Suprapubic skin (tissue), 4 donors: ENCODE measurements at regions not wholly inside any gene's neighbourhood (a gene's known extent, or its start where the extent isn't known, plus 50 kb on each side); places are given as distances from the start of the nearest gene placed in this dataset.
"Not testable (repeated sequence)": the region's sequence is repeated elsewhere in the genome, so short reads cannot be mapped to it uniquely, and the experiment has no call there.

Experiments used
- DNase-seq, 2 donors: peaks; one replicate each; pipeline ENCODE4 v3.0.0-alpha.2; 2019; ENCODE audit warnings: low spot score in 2 of 2
- H3K27ac ChIP-seq: fragments of 200-600 bp; sonication (generic); one replicate; pipeline ENCODE4 v1.5.1; 2019
- H3K27me3 ChIP-seq: fragments of 200-600 bp; sonication (generic); one replicate; pipeline ENCODE4 v1.5.1; 2019
- H3K36me3 ChIP-seq: fragments of 200-600 bp; sonication (generic); one replicate; pipeline ENCODE4 v1.5.1; 2019
- H3K4me1 ChIP-seq: fragments of 200-600 bp; sonication (generic); one replicate; pipeline ENCODE4 v1.5.1; 2019
- H3K4me3 ChIP-seq: fragments of 200-600 bp; sonication (generic); one replicate; pipeline ENCODE4 v1.5.1; 2019; ENCODE audit warnings: mild to moderate bottlenecking
- H3K9me3 ChIP-seq: fragments of 200-600 bp; sonication (generic); one replicate; pipeline ENCODE4 v1.5.1; 2019
- EP300 ChIP-seq: sonication (generic); formaldehyde crosslinking; IDR thresholded peaks from one replicate; pipeline ENCODE4 v1.6.1; 2017; ENCODE audit warnings: antibody characterized with exemption
- POLR2A ChIP-seq, 2 donors: fragments of 450-650 bp; IDR thresholded peaks; one replicate each; pipeline ENCODE4 v1.6.1; 2017; ENCODE audit warnings: antibody characterized with exemption in 2 of 2, mild to moderate bottlenecking in 2 of 2, moderate library complexity in 2 of 2
- POLR2AphosphoS5 ChIP-seq, 3 donors: sonication (generic); formaldehyde crosslinking; IDR thresholded peaks; one replicate each; pipeline ENCODE4 v1.6.1; 2017; ENCODE audit warnings: antibody characterized with exemption in 3 of 3
- WGBS: methylation state at CpG from one replicate; pipeline ENCODE4 v1.1.5; 2018; 5-methylcytosine and 5-hydroxymethylcytosine counted together
- TF ChIP-seq, protein P1 (sequence below), 2 donors: fragments of 200-600 bp in 1 of 2; fragments of 450-650 bp in 1 of 2; sonication (generic) in 1 of 2; IDR thresholded peaks; one replicate each; pipeline ENCODE4 v1.5.1; 2016 to 2019; ENCODE audit warnings: antibody characterized with exemption in 2 of 2, mild to moderate bottlenecking in 1 of 2, moderate library complexity in 1 of 2

DNA sequence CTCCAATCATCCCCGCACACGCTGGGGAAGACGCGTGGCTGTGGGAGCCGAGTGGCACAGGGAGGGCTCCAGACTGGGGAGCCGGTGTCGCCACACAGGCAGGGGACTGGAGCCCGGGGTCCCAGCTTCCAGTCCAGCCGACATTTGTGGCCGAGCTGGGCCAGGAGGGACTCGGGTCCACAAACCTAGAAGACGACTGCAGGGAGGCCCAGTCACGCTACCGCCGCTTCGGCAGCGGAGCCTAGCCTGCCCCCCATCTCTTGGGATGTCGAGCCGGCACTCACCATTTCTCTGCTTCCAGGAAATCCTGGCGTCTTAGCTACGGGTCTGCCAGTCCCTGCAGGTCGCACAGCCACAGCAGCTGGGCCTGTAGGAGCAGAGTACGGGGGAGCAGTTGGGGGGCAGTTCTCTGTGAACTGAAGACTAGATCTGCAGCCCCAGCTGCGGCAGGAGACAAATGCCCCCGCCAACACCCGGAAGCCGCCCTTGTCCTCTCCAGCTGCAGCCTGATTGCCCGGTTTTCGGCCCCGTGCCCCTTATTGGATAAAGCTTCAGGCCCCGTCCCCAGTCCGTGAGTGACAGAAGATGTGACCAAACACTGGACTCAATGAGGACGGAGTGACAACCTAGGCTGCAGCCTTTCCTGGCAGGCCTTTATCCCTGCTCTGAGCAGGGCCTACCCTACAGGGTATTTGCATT lies 270.7 kb downstream of the ZNF33B start:
- TF ChIP-seq EP300 (no peak), POLR2AphosphoS5 (IDR thresholded peaks at IDR 0.05) (no peak), POLR2A (IDR thresholded peaks at IDR 0.05) (no peak)
- TF ChIP-seq, protein P1, sequence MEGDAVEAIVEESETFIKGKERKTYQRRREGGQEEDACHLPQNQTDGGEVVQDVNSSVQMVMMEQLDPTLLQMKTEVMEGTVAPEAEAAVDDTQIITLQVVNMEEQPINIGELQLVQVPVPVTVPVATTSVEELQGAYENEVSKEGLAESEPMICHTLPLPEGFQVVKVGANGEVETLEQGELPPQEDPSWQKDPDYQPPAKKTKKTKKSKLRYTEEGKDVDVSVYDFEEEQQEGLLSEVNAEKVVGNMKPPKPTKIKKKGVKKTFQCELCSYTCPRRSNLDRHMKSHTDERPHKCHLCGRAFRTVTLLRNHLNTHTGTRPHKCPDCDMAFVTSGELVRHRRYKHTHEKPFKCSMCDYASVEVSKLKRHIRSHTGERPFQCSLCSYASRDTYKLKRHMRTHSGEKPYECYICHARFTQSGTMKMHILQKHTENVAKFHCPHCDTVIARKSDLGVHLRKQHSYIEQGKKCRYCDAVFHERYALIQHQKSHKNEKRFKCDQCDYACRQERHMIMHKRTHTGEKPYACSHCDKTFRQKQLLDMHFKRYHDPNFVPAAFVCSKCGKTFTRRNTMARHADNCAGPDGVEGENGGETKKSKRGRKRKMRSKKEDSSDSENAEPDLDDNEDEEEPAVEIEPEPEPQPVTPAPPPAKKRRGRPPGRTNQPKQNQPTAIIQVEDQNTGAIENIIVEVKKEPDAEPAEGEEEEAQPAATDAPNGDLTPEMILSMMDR (IDR thresholded peaks at IDR 0.05), result no peak
- Histone ChIP-seq H3K4me3 (peak overlapping the region; percentile 55), H3K27ac (no peak overlapping the region), H3K27me3 (no peaks in the 10 kb centered on the region), H3K4me1 (no peaks in the 10 kb centered on the region), H3K9me3 (no peaks in the 10 kb centered on the region), H3K36me3 (no peaks in the 10 kb centered on the region)
- peak; percentile 71 to 92 for DNase-seq
- WGBS, result 15% methylated on average over 10 of the region's 33 CpGs

DNA sequence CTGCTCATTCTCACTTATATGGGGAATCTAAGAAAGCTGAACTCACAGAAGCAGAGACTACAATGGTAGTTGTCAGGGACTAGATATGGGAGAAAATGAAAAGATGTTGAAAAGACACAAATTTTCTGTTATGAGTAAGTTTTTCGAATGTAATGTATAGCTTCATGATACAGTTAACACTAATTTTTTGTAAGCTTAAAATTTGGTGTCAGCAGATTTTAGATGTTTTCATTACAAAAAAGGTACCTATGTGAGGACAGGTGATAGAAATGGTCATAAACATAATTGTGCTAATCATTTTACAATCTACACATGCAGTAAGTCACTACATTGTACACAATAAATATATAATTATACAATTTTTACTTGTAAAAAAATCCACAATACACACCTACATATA lies 286.6 kb downstream of the ZNF33B start:
- H3K36me3 ChIP-seq, result peaks cover 4% of the 10 kb centered on the region
- H3K4me3 ChIP-seq, result no peak overlapping the region
- no peak for TF ChIP-seq POLR2AphosphoS5 (IDR thresholded peaks at IDR 0.05)
- TF ChIP-seq EP300, result no peak
- TF ChIP-seq, protein P1 (IDR thresholded peaks at IDR 0.05), result no peak
- TF ChIP-seq POLR2A (IDR thresholded peaks at IDR 0.05), result no peak
- H3K27me3 ChIP-seq, result no peaks in the 10 kb centered on the region
- no peaks in the 10 kb centered on the region for H3K4me1 ChIP-seq
- H3K27ac ChIP-seq, result no peak overlapping the region
- 97% methylated on average over 1 of the region's 1 CpG for WGBS
- peaks cover 9% of the 10 kb centered on the region for H3K9me3 ChIP-seq
- no peak for DNase-seq

DNA sequence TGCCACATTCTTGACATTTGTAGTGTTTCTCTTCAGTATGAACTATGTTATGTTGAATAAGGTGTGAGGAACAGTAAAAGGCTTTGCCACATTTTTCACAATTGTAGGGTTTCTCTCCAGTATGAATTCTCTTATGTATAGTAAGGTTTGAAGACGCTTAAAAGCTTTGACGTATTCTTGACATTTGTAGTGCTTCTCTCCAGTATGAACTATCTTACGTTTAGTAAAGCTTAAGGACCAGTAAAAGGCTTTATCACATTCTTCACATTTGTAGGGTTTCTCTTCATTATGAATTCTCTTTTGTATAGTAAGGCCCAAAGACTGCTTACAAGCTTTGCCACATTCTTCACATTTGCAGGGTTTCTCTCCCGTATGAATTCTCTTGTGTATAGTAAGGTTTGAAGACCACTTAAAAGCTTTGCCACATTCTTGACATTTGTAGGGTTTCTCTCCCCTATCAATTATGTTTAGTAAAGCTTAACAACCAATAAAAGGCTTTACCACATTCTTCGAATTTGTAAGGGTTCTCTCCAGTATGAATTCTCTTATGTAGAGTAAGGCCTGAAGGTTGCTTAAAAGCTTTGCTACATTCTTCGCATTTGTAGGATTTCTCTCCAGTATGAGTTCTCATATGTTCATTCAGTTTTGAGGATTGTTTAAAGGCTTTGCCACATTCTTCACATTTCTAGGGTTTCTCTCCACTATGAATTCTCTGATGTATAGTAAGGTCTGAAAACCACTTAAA lies 301.6 kb downstream of the ZNF33B start:
- DNase-seq, H3K4me3 ChIP-seq, H3K27ac ChIP-seq, H3K27me3 ChIP-seq, H3K4me1 ChIP-seq, H3K36me3 ChIP-seq: not testable (repeated sequence)
- peaks cover 55% of the 10 kb centered on the region for H3K9me3 ChIP-seq
- WGBS, result 93% methylated on average over 6 of the region's 6 CpGs

DNA sequence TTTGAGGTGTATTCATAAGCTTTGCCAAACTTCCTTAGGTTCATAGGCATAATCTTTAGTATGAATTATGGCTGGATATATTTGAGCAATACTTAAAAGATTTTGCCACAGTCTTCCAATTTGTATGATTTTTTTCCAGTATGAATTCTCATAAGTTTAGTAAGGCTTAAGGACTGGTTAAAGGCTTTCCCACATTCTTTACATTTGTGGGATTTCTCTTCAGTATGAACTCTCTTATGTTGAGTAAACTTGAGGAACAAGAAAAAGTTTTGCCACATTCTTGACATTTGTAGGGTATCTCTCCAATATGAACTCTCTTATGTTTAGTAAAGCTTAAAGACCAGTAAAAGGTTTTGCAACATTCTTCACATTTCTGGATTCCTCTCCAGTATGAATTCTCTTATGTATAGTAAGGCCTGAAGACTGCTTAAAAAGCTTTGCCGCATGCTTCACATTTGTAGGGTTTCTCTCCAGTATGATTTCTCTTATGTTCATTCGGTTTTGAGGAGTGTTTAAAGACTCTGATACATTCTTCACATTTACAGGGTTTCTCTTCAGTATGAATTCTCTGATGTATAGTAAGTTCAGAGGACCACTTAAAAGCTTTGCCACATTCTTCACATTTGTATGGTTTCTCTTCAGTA lies 302.6 kb downstream of the ZNF33B start:
- not testable (repeated sequence) for H3K27ac ChIP-seq, H3K27me3 ChIP-seq, DNase-seq, H3K4me3 ChIP-seq, H3K36me3 ChIP-seq, H3K4me1 ChIP-seq
- WGBS, result 92% methylated on average over 2 of the region's 2 CpGs
- H3K9me3 ChIP-seq, result peaks cover 50% of the 10 kb centered on the region

DNA sequence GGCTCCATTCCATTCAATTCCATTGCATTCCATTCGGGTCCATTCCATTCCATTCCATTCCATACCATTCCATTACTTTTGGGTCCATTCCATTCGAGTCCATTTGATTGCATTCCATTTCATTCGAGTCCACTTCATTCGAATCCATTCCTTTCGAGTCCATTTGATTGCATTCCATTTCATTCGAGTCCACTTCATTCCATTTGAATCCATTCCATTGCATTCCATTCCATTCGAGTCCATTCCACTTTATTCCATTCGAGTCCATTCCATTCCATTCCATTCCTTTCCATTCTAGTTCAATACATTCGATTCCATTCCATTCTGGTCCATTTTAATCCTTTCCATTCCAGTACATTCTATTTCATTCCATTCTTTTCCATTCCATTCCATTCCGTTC lies 334.0 kb downstream of the ZNF33B start:
- Histone ChIP-seq H3K36me3 (no peaks in the 10 kb centered on the region), H3K4me1 (no peaks in the 10 kb centered on the region), H3K27ac (no peak overlapping the region), H3K9me3 (peaks cover 58% of the 10 kb centered on the region), H3K27me3 (no peaks in the 10 kb centered on the region), H3K4me3 (no peak overlapping the region)
- 84% methylated on average over 10 of the region's 10 CpGs for WGBS
- TF ChIP-seq POLR2A (IDR thresholded peaks at IDR 0.05), result no peak
- TF ChIP-seq POLR2AphosphoS5 (IDR thresholded peaks at IDR 0.05), result no peak
- DNase-seq, result no peak

DNA sequence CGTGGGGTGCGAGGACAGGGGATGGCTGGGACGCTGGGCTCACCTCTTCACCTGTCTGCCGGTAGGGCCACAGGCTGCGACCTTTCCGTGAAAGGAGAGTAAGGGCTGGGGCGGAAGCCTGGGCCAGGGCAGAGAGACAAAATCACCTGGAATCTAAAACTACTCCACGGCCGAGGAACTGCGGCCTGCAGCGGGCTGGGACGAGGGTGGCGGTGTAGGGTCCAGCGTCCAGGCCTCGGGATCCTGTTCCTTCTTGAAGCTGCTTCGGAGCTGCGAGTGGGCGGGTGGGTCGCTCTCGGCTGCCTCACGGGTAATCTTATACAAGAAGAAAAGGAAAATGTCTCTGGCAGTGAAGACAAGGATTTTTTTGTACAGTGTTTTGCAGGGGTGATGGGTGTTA lies 356.5 kb downstream of the ZNF33B start:
- H3K4me3 ChIP-seq, H3K36me3 ChIP-seq, H3K27ac ChIP-seq, H3K27me3 ChIP-seq, H3K4me1 ChIP-seq, DNase-seq, H3K9me3 ChIP-seq: not testable (repeated sequence)
- 86% methylated on average over 20 of the region's 21 CpGs for WGBS

DNA sequence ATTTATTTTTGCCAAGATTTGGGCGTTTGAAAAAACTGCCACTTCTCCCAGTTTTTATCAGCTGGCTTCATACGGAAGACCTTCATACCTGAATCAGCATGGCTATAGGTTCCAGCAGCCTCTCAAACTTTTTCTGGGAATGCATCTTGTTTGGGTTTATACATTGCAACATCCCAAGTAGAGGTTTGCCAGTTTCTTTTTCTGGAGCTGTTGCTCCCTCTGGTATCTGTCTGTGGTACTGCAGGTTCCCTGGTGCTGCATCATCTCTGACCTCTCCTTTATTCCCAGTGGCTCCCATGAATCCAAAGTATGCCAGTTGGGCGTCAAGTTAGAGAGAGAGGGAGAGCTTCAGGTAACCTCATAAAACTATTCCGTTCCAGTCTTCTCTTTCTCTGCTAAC lies 368.6 kb downstream of the ZNF33B start:
- H3K36me3 ChIP-seq, H3K9me3 ChIP-seq, H3K4me1 ChIP-seq, H3K4me3 ChIP-seq, H3K27ac ChIP-seq, H3K27me3 ChIP-seq, DNase-seq: not testable (repeated sequence)
- WGBS, result 19% methylated on average over 3 of the region's 4 CpGs

DNA sequence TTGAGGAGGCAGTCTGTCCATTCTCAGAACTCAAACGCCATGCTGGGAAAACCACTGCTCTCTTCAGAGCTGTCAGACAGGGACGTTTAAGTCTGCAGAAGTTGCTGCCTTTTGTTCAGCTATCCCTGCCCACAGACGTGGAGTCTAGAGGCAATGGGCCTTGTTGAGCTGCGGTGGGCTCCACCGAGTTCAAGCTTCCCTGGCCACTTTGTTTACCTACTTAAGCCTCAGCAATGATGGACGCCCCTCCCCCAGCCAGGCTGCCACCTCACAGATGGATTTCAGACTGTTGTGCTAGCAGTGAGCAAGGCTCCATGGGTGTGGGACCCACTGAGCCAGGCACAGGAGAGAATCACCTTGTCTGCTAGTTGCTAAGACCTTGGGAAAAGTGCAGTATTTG lies 375.1 kb downstream of the ZNF33B start:
- not testable (repeated sequence) for H3K27me3 ChIP-seq, H3K4me1 ChIP-seq, H3K36me3 ChIP-seq, H3K4me3 ChIP-seq, DNase-seq, H3K27ac ChIP-seq, H3K9me3 ChIP-seq
- WGBS, result no CpG with 5 or more reads among the region's 6 CpGs

DNA sequence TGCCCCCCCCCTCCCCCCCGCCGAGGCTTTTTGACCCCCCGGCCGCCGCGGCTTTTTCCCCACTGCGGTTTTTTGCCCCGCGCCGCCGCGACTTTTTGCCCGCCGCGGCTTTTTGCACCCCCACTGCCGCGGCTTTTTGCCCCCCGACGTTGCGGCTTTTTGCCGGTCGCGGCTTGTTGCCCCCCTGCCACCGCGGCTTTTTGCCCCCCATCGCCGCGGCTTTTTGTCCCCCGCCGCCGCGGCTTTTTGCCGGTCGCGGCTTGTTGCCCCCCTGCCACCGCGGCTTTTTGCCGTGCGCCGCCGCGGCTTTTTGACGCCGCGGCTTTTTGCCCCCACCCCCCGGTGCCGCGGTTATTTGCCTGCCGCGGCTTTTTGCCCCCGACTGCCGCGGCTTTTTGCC lies 395.4 kb downstream of the ZNF33B start:
- H3K27ac ChIP-seq, H3K36me3 ChIP-seq, DNase-seq, H3K4me1 ChIP-seq, H3K9me3 ChIP-seq, H3K4me3 ChIP-seq: not testable (repeated sequence)
- H3K27me3 ChIP-seq, result peaks cover 11% of the 10 kb centered on the region
- WGBS, result no CpG with 5 or more reads among the region's 53 CpGs
